ENCODE measurements at regions not wholly inside any gene's neighbourhood (a gene's known extent, or its start where the extent isn't known, plus 50 kb on each side); places are given as distances from the start of the nearest gene placed in this dataset.

GRCh38 chr16:5461141-5461540, 363.5 kb upstream of the EEF2KMT start:
- in situ Hi-C loops (cut with HindIII; ENCODE audit: extremely low pct_ligation_motif_present, low pct_unique_long_range_greater_than_20kb) (no loop called here), intact Hi-C loops (cut with micrococcal nuclease; ENCODE audit: unreplicated experiment) (loop anchor here (1.0 kb wide), 1 partner anchor 38 kb away; no protein-coding TSS in a partner anchor)
- H4K20me1 ChIP-seq (ENCODE audit: insufficient read depth, low read length): no peaks in the 10 kb centered on the region
- ChIA-PET CTCF (ENCODE audit: low intra/inter-chr PET ratio, low total read pairs) (no interaction called here), POLR2A (no interaction called here)
- no peaks in the 10 kb centered on the region for H3K4me1 ChIP-seq (ENCODE audit: insufficient read depth, low read length)
- H3K36me3 ChIP-seq (replicated peaks in 1 of 2; ENCODE audit: control insufficient read depth in 1 of 2, insufficient read depth in 2 of 2, low read length in 2 of 2): no peaks in the 10 kb centered on the region
- no TSS peak for BruUV-seq (replicated peaks)
- FAIRE-seq (no peak), DNase-seq (ENCODE audit: low spot score) (no peak), ATAC-seq (no peak)
- H3K9me3 ChIP-seq (ENCODE audit: low read length): no peaks in the 10 kb centered on the region
- no peaks in the 10 kb centered on the region for H3K79me2 ChIP-seq (ENCODE audit: insufficient read depth, low read length)
- WGBS (ENCODE audit: low lambda C conversion rate): 8% methylated on average over 8 of the region's 8 CpGs
- peaks cover 6 to 26% of the 10 kb centered on the region in 2 experiments; a peak in 4 of 5 replicates for H3K27me3 ChIP-seq (ENCODE audit: control insufficient read depth in 1 of 2, insufficient read depth in 2 of 2, low read length in 2 of 2)
- no peak overlapping the region for H3K4me3 ChIP-seq (replicated peaks in 1 of 3; ENCODE audit: insufficient read depth in 1 of 3, low read depth in 2 of 3, low read length in 3 of 3)
- TF ChIP-seq ZSCAN22 (CRISPR knock-in tag; IDR thresholded peaks at IDR 0.05): no peak
- TF ChIP-seq KDM4B (CRISPR knock-in tag; IDR thresholded peaks at IDR 0.05): no peak
- no peak for TF ChIP-seq ZNF850 (CRISPR knock-in tag; conservative IDR thresholded peaks at IDR 0.05)
- no peak for TF ChIP-seq TSC22D2 (CRISPR knock-in tag; IDR thresholded peaks at IDR 0.05; ENCODE audit: borderline replicate concordance)
- no peak overlapping the region for H2AFZ ChIP-seq (ENCODE audit: low read length)
- H3K4me2 ChIP-seq (ENCODE audit: low read depth, low read length): no peak overlapping the region
- no peak overlapping the region for H3K9ac ChIP-seq (ENCODE audit: insufficient read depth, low read depth, low read length)
- no peak overlapping the region for H3K27ac ChIP-seq (ENCODE audit: extremely low read length, insufficient read depth, low read length)

GRCh38 chr16:5460701-5461100, 363.1 kb upstream of the EEF2KMT start:
- no peak for ATAC-seq
- ChIA-PET CTCF (ENCODE audit: low intra/inter-chr PET ratio, low total read pairs) (no interaction called here), POLR2A (no interaction called here)
- no peak overlapping the region for H3K9ac ChIP-seq (ENCODE audit: insufficient read depth, low read depth, low read length)
- H3K79me2 ChIP-seq (ENCODE audit: insufficient read depth, low read length): no peaks in the 10 kb centered on the region
- no peaks in the 10 kb centered on the region for H3K36me3 ChIP-seq (replicated peaks in 1 of 2; ENCODE audit: control insufficient read depth in 1 of 2, insufficient read depth in 2 of 2, low read length in 2 of 2)
- FAIRE-seq: no peak
- no peaks in the 10 kb centered on the region for H3K4me1 ChIP-seq (ENCODE audit: insufficient read depth, low read length)
- no peak overlapping the region for H2AFZ ChIP-seq (ENCODE audit: low read length)
- H3K27me3 ChIP-seq (ENCODE audit: control insufficient read depth in 1 of 2, insufficient read depth in 2 of 2, low read length in 2 of 2): peaks cover 6 to 26% of the 10 kb centered on the region in 2 experiments; a peak in 4 of 5 replicates
- 37% methylated on average over 8 of the region's 8 CpGs for WGBS (ENCODE audit: low lambda C conversion rate)
- BruUV-seq (replicated peaks): no TSS peak
- no peak overlapping the region for H3K4me3 ChIP-seq (replicated peaks in 1 of 3; ENCODE audit: insufficient read depth in 1 of 3, low read depth in 2 of 3, low read length in 3 of 3)
- in situ Hi-C loops (cut with HindIII; ENCODE audit: extremely low pct_ligation_motif_present, low pct_unique_long_range_greater_than_20kb): no loop called here
- H3K27ac ChIP-seq (ENCODE audit: extremely low read length, insufficient read depth, low read length): no peak overlapping the region
- no peaks in the 10 kb centered on the region for H4K20me1 ChIP-seq (ENCODE audit: insufficient read depth, low read length)
- intact Hi-C loops (cut with micrococcal nuclease; ENCODE audit: unreplicated experiment): loop anchor here (1.0 kb wide), 1 partner anchor 39 kb away; no protein-coding TSS in a partner anchor
- no peaks in the 10 kb centered on the region for H3K9me3 ChIP-seq (ENCODE audit: low read length)
- DNase-seq (ENCODE audit: low spot score): no peak
- H3K4me2 ChIP-seq (ENCODE audit: low read depth, low read length): no peak overlapping the region
- TF ChIP-seq, protein P1, sequence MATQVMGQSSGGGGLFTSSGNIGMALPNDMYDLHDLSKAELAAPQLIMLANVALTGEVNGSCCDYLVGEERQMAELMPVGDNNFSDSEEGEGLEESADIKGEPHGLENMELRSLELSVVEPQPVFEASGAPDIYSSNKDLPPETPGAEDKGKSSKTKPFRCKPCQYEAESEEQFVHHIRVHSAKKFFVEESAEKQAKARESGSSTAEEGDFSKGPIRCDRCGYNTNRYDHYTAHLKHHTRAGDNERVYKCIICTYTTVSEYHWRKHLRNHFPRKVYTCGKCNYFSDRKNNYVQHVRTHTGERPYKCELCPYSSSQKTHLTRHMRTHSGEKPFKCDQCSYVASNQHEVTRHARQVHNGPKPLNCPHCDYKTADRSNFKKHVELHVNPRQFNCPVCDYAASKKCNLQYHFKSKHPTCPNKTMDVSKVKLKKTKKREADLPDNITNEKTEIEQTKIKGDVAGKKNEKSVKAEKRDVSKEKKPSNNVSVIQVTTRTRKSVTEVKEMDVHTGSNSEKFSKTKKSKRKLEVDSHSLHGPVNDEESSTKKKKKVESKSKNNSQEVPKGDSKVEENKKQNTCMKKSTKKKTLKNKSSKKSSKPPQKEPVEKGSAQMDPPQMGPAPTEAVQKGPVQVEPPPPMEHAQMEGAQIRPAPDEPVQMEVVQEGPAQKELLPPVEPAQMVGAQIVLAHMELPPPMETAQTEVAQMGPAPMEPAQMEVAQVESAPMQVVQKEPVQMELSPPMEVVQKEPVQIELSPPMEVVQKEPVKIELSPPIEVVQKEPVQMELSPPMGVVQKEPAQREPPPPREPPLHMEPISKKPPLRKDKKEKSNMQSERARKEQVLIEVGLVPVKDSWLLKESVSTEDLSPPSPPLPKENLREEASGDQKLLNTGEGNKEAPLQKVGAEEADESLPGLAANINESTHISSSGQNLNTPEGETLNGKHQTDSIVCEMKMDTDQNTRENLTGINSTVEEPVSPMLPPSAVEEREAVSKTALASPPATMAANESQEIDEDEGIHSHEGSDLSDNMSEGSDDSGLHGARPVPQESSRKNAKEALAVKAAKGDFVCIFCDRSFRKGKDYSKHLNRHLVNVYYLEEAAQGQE (IDR thresholded peaks at IDR 0.05; ENCODE audit: borderline replicate concordance in 1 of 2, low read depth in 1 of 2, low read length in 2 of 2): no peak
- no peak for TF ChIP-seq LCORL (IDR thresholded peaks at IDR 0.05)
- TF ChIP-seq LCORL (CRISPR knock-in tag; IDR thresholded peaks at IDR 0.05): no peak
- TF ChIP-seq TARDBP (CRISPR knock-in tag; IDR thresholded peaks at IDR 0.05): no peak
- TF ChIP-seq SYNCRIP (IDR thresholded peaks at IDR 0.05; ENCODE audit: insufficient read depth, low read depth, low read length): no peak
- TF ChIP-seq RXRA (CRISPR knock-in tag; IDR thresholded peaks at IDR 0.05): no peak
- TF ChIP-seq, protein P2, sequence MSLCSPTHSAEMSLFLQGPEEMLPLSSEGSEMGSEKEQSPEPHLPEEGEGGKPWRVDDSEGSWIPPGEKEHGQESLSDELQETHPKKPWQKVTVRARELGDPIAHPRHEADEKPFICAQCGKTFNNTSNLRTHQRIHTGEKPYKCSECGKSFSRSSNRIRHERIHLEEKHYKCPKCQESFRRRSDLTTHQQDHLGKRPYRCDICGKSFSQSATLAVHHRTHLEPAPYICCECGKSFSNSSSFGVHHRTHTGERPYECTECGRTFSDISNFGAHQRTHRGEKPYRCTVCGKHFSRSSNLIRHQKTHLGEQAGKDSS (CRISPR knock-in tag; IDR thresholded peaks at IDR 0.05; ENCODE audit: borderline replicate concordance, low read depth): no peak
- TF ChIP-seq TOPORS (CRISPR knock-in tag; IDR thresholded peaks at IDR 0.05): no peak

All from HepG2 (cell line).